ENCODE measurements at regions not wholly inside any gene's neighbourhood (a gene's known extent, or its start where the extent isn't known, plus 50 kb on each side); places are given as distances from the start of the nearest gene placed in this dataset.
A peak's percentile ranks its signal among the peaks of the same experiment; 100 is the strongest.
"Not testable (repeated sequence)": the region's sequence is repeated elsewhere in the genome, so short reads cannot be mapped to it uniquely, and the experiment has no call there.

- DNase-seq, result no peak
Measured at GRCh38 chr10:62666275-62666674, 138.2 kb upstream of the ADO start.

- no peak for DNase-seq
Measured at GRCh38 chr10:62669341-62669740, 135.2 kb upstream of the ADO start.

DNA sequence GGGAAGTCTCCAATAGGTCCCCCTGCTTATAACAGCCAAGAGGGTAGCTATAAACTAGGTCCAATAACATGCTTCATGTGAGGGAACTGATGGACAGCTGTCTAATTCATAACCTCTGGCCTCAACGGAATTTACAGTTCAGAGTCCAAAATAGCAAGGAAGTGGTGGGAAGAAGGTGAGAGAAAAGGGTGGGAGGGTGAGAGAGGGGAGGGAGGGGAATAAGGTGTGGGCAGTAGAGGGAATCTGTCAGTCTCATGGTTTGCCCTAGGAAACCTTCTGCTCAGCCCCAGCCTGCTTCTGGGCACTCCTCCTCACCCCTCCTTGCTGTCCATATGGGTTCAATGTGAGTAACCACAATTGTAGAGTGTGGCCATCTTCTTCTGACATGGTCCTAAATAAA, 133.4 kb upstream of the ADO start:
- no peak for DNase-seq

DNA sequence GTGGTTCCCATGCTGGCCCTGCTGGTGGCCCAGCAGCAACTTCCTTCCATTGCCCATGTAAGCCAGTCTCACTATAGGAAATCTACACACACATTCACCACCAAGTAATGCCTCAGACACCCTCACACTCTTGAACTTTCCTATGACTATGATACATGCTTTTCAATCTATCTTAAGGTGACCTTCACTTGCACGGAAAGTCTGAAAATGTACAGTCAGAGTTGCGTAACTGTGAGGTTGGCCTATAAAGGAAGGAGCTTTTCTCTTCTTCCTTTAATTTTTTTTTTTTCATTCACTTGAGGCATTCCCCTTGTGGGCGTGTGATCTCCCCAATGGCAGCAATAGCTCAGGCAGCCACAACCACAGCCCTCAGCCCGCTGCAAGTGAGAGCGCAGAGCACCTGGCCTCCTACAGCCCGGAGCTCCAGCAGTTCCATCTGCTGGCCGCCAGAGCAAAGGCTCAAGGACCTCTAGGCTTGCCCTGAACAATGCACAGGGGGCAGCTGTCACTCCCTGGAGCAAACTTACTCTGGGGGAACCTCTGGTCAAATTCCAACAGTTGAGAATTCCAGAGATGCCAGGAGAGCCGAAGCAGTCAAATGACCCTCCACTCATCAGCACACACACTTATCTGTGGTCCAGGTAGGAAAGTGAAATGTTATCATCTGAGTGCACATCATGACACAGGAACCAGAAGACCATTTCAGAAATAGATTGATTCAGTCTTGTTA, 123.1 kb upstream of the ADO start:
- DNase-seq, result peak; percentile 69 to 86

GRCh38 chr10:62684911-62685310, 119.6 kb upstream of the ADO start:
- DNase-seq, result no peak

- DNase-seq, result no peak
Measured at GRCh38 chr10:62687230-62687748, 117.2 kb upstream of the ADO start.

GRCh38 chr10:62688971-62689700, 115.4 kb upstream of the ADO start:
- DNase-seq, result no peak

GRCh38 chr10:62689712-62690111, 114.8 kb upstream of the ADO start:
- no peak for DNase-seq

- no peak for DNase-seq
Measured at GRCh38 chr10:62690703-62691102, 113.8 kb upstream of the ADO start.

- DNase-seq, result no peak
Measured at GRCh38 chr10:62691336-62691735, 113.2 kb upstream of the ADO start.

GRCh38 chr10:62692085-62692484, 112.4 kb upstream of the ADO start:
- no peak for DNase-seq

- no peak for DNase-seq
Measured at GRCh38 chr10:62693306-62693705, 111.2 kb upstream of the ADO start.

- DNase-seq, result no peak
Measured at GRCh38 chr10:62694537-62695126, 109.9 kb upstream of the ADO start.

DNA sequence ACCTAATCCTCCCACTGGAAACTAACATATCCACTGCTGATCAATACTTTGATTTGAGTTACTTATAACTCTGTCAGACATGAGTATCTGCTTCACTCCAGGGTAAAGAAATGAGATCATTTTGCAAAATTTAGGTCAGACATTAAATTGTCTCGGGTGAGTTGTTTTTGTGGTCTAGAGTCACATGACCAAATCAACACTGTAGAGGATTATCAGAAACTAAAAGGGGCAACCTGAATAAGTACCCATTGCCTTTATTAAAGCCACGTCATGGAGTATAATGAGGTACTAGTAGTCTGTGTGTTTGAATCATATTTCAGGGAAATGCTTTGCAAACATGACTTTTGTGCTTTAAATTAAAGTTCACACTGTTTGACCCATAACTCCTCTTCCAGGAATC, 107.7 kb upstream of the ADO start:
- DNase-seq, result no peak

GRCh38 chr10:62699148-62699547, 105.4 kb upstream of the ADO start:
- no peak for DNase-seq

DNA sequence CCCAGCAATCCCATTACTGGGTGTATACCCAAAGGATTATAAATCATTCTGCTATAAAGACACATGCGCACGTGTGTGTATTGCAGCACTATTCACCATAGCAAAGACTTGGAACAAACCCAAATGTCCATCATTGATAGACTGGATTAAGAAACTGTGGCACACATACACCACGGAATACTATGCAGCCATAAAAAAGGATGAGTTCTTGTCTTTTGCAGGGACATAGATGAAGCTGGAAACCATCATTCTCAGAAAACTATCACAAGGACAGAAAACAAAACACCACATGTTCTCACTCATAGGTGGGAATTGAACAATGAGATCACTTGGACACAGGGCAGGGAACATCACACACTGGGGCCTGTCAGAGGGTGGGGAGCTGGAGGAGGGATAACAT, 100.4 kb upstream of the ADO start:
- not testable (repeated sequence) for DNase-seq

DNA sequence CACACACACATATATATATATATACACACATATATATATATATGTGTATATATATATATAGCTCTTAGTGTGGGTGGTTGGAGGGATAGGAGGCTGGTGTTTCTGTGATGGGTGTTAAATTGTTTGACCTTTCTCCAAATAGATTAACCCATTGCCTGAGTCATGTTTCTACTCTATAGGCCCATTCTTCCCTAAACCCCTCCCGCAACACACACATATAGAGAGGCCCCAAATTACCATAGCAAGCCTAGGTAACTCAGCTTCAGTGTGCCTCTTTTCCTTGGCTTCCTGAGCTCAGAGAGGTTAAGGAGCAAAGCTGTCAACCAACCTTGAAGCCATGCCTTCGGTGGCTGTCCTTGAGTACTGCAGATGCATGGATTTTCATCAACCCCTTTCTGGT, 98.7 kb upstream of the ADO start:
- no peak for DNase-seq

GRCh38 chr10:62707810-62708209, 96.7 kb upstream of the ADO start:
- DNase-seq, result no peak

DNA sequence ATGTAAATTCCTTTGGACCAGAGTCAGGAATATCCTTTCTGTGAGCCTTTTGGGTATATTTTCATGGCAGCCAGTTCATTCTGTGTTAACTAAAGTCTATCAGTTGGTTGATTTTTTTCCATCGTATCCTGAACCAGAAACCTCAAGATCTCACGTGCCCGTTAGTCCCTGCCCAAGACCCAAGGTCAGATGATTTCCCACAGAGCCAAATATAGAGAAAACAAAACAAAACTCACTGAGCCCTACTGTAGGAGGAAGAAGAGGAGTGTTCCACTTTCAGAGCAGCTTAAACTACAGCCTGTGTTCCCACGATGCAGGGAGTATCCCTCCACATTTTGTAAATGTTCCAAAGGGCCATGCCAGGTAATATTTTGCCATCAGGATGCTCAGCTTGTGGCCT, 96.0 kb upstream of the ADO start:
- no peak for DNase-seq

GRCh38 chr10:62709200-62709599, 95.3 kb upstream of the ADO start:
- DNase-seq, result no peak

DNA sequence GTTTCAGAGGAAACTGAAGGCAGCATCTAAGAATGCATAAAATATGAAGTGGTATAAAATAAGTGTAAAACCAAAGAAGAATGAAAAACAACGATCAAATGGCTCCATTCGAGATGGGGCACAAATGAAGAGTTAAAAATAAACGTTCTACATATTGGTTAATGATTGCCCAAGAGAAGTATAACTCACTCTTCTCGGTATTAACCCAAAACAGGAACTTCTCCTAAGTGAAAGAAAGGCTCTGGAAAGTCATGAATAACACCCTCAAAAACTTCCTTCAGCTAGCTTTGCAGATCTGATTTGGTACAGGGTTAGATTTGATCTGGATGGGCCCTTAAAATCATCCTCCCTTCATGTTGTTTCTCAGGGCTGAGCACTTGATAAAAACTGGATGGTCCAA, 94.3 kb upstream of the ADO start:
- DNase-seq, result no peak

GRCh38 chr10:62715383-62715782, 89.1 kb upstream of the ADO start:
- no peak for DNase-seq

DNA sequence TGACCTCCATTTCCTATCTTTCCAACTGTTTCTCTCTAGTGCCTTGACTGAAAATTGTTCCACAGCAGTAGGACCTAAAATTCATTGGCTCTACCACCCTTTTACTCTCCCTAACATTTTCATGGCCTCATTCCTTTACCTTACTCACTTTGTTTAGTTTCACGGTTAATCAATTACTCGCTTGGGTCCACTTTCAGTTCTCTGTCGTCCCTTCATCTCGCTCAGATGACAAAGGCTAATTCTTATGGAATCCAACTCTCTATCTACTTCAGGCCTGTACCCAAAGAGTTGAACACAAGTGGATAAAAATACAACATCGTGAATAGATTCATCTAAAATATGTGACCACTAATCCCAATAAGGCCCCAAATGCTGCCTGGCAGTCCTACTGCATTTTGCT, 85.9 kb upstream of the ADO start:
- no peak for DNase-seq

- no peak for DNase-seq
Measured at GRCh38 chr10:62719061-62719460, 85.5 kb upstream of the ADO start.
